ENCODE measurements at regions not wholly inside any gene's neighbourhood (a gene's known extent, or its start where the extent isn't known, plus 50 kb on each side); places are given as distances from the start of the nearest gene placed in this dataset.
"Not testable (repeated sequence)": the region's sequence is repeated elsewhere in the genome, so short reads cannot be mapped to it uniquely, and the experiment has no call there.

- DNase-seq (ENCODE audit: low spot score): no peak
Measured at GRCh38 chr18:60202708-60203107, 169.9 kb downstream of the MC4R start.

- no peak for DNase-seq (ENCODE audit: low spot score)
Measured at GRCh38 chr18:60200558-60200957, 172.0 kb downstream of the MC4R start.

DNA sequence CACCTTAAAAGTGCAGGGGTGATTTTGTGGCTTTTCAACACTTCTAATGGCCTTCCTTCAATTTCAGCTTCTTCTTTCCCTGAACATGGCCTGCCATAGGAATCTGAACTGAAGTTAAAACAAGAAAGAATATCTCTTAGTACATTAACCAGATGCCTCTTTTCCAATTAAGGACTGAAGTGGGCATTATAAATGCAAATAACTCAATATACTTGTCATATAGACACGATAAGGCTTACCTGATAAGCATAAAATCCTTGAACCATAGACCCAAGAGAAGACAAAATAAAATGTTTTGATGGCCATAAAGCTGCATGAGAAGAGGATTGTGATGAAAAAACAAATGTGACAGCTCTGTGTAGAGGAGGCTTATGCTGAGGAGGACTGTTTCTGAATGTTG is 173.1 kb downstream of the MC4R start:
- no peak for DNase-seq (ENCODE audit: low spot score)

- DNase-seq (ENCODE audit: low spot score): no peak
Measured at GRCh38 chr18:60197671-60198462, 174.7 kb downstream of the MC4R start.

DNA sequence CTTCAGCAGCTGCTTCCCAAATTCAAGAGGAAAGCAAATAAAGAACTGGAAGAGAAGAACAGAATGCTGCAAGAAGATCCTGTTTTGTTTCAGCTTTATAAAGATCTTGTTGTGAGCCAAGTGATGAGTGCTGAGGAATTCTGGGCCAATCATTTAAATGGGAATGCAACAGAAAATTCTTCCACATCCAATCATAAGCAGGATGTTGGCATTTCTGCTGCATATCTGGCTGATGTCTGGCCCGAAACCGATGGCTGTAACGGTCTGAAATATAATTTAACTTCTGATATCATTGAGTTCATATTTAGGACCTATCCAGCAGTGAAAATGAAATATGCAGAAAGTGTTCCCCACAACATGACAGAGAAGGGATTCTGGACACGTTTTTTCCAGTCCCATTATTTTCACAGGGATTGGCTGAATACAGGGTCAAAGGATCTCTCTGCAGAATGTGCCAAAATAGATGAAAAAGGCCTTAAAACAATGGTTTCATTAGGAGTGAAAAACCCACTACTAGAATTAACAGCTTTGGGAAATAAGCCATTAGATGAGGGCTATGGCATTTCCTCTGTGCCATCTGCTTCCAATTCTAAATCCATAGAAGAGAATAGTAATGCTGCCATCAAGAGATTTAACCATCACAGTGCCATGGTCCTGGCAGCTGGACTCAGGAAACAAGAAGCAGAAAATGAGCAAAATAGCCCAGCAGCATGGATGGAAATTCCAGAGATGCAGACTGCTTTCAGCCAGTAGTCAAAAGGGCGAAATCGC is 175.6 kb downstream of the MC4R start:
- DNase-seq (ENCODE audit: low spot score): no peak

- no peak for DNase-seq (ENCODE audit: low spot score)
Measured at GRCh38 chr18:60193780-60194179, 178.8 kb downstream of the MC4R start.

DNA sequence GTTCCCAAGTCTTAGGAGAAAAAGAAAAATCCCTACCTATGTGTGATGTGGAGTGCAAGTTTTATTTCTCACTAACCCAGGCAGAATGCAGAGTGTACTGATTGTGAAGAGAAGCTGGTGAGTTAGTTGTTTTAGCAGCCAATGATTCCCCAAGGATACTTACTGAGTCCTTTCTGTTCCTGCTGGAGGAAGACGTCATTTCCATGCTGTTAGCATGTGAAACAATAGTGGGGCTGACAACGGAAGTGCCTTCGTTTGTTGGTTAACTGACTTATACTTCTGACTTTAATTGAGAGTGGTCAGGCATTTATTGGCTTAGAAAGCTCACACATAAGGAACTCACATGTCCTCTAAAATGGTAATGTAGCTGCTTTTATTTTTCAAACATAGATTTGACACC is 180.6 kb downstream of the MC4R start:
- DNase-seq (ENCODE audit: low spot score): no peak

DNA sequence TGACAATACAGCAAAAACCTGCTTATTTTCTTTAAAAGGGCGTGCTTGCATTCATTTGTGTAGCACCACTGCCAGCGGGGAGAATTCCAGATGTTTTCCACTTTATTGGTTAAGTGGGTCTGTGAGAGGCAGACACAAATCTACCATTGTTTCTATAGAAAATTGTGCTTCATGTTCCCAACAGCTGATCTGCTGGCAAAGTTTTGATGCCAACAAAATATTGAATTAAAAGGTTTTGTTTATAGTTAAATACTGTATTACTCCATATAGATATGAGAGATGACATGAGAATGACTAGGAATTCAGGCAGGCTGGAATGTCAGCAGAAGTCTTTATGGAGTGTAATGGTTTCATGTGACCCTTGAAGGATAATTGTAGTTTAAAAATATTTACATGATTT is 182.7 kb downstream of the MC4R start:
- no peak for DNase-seq (ENCODE audit: low spot score)

DNA sequence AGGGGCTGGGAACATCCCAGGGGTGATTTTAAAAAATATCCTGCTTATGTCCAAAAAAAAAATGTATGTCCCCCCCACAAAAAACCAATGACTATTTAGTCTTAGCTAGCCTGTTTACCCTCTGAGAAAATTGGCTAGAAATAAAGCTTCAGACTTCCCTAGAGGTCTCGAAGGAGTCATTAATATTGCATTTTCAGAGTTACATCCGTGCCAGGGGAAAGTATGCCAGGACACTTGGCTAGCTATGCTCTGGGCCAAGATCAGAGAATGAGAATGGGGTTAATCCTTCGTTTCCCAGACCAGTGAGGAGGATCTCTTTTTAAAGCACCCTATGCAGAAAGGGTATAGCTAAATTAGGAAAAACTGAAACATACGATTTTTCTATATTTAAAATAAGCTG is 183.6 kb downstream of the MC4R start:
- DNase-seq (ENCODE audit: low spot score): no peak

DNA sequence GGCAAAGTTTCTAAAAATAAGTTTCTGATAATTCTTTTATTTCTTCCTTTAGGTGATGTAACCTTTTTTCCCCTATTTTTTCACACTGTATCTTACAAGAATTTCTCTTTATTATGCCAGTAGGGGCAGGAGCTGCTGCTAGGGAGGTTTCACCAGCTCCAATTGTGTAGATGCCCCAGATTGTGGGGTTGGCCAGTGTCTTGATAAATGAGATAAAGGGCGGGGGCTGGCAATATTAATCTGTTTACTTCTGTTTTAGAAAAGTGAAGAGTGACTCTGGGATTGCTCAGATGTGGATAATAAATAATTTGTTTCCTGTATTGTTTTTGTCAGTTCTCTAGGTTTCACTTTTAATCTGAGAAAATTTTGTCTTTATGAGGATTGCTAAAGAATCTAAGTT is 190.4 kb downstream of the MC4R start:
- DNase-seq (ENCODE audit: low spot score): no peak

DNA sequence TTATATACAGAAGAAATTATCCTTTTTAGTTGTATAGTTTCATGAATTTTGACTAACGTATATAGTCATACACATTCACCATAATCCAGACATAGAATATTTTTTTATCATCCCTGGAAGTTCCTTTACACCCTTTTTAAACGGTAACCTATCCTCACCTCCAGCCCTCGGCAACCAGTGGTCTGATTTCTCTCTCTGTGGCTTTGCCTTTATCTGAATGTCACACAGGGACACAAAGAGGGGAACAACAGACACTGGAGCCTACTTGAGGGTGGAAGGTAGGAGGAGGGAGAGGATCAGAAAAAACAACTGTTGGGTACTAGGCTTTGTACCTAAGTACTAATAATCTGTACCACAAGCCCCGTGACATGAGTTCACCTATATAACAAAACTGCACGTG is 191.9 kb downstream of the MC4R start:
- DNase-seq (ENCODE audit: low spot score): no peak

DNA sequence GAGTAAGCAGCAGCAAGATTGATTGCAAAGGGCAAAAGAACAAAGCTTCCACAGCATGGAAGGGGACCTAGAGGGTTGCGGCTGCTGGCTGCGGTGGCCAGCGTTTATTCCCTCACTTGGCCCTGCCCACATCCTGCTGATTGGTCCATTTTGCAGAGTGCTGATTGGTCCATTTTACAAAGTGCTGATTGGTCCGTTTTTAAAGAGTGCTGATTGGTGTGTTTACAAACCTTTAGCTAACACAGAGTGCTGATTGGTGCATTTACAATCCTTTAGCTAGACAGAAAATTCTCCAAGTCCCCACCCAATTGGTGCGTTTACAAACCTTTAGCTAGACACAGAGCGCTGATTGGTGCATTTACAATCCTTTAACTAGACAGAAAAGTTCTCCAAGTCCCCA is 194.4 kb downstream of the MC4R start:
- not testable (repeated sequence) for DNase-seq (ENCODE audit: low spot score)

DNA sequence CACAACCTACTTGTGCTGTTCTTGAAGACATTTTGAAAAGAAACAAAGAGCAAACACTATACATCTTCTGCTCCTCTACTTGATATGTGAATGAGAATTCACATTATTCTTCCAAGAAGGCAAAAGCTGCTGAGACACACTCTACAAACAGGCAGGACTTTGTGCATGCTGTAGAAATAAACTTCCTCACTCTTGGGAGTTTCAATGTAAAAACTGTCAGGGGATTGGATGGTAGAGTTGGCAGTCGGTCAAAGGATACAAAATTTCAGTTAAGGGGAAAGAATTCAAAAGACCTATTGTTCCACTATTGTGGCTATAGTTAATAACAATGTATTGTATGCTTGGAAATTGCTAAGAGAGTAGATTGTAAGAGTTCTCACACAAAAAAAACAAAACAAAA is 196.3 kb downstream of the MC4R start:
- DNase-seq (ENCODE audit: low spot score): no peak

DNA sequence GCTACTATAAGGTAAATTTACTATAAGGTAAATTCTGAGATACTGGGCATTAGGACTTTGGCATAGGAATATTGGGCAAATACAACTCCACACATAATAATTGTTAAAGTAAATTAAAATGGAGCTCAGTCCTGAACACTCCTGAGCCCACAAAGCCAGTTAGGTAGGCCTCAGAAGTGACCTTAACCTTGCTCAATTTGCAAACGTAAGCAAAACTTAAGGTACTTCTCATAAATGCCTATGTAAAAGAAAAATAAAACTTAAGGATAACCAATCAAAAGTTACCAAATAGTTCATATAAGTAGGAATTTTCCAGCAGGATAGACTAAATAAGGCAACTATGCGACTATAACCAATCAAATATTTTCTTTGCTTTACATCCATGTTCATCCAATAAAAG is 197.7 kb downstream of the MC4R start:
- no peak for DNase-seq (ENCODE audit: low spot score)

DNA sequence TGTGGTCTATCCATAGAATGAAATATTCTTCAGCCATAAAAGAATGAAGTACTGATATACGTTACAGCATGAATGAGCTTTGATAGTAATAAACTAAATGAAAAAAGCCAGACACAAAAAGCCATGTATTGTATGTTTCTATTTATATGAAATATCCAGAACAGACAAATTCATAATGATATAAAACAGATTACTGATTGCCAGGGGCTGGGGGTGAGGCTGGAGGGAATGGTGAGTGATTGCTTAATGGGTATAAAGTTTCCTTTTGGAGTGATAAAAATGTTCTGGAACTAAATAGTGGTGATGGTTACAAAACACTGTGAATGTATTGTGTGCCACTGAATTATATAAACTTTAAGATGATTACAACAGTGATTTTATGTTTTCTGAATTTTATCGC is 200.5 kb downstream of the MC4R start:
- DNase-seq (ENCODE audit: low spot score): no peak

GRCh38 chr18:60163622-60164021 is 209.0 kb downstream of the MC4R start:
- no peak for DNase-seq (ENCODE audit: low spot score)

GRCh38 chr18:60162388-60162787 is 210.2 kb downstream of the MC4R start:
- DNase-seq (ENCODE audit: low spot score): no peak

- no peak for DNase-seq (ENCODE audit: low spot score)
Measured at GRCh38 chr18:60157810-60158209, 214.8 kb downstream of the MC4R start.

- no peak for DNase-seq (ENCODE audit: low spot score)
Measured at GRCh38 chr18:60153376-60153775, 219.2 kb downstream of the MC4R start.

DNA sequence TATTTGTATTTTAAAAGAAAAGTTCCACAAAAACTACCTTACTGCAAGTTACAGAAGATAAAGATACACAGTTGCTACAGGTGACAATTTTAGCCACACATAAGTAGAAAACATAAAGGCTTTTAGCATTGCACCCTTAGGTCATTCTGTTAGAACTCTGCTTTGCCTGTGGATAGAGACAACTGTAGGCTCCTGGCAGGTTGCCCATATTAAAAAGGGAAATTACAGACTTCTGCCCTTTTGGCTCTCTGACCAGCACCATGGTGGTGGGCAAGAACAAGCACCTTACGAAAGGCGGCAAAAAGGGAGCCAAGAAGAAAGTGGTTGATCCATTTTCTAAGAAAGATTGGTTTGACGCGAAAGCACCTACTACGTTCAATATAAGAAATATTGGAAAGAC is 223.3 kb downstream of the MC4R start:
- DNase-seq (ENCODE audit: low spot score): no peak

- no peak for DNase-seq (ENCODE audit: low spot score)
Measured at GRCh38 chr18:60147323-60147722, 225.3 kb downstream of the MC4R start.

DNA sequence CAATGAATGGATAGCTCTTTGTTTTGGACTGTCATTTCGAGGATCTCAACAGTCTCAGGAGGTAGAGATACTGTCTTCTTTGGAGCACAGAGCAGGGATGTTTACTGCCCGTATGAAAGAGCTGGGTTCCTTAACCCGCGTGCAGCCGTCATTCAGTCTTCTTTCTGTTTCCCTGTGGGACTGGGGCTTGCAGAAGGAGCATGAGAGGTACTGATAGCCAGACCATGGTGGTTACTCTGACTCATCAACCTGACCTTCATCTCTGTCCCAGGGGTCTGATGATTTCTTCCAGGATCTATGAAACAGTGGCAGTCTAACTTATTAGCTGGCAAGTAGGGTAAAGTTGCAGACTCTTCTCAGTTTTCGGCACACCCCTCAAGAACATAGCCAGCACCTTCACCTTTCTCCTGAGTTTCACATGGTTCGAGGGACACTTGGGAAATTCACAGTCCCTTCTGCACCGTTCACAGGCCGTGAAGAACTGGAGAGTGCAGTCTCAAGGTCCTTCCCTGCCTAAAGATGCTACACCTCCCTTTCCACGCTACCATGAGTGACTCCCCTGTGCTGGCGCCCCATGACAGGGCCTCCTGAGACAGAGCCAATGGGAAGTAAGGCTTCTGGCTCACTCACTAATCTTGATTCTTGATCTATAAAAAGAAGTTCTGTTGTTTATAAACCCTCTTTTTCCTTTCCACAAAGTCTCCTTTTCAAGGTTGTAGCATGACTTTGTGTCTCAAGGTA is 226.2 kb downstream of the MC4R start:
- DNase-seq (ENCODE audit: low spot score): no peak

- no peak for DNase-seq (ENCODE audit: low spot score)
Measured at GRCh38 chr18:60145776-60146175, 226.8 kb downstream of the MC4R start.
